Muscle layer of colon (tissue), 2 donors: ENCODE measurements at regions not wholly inside any gene's neighbourhood (a gene's known extent, or its start where the extent isn't known, plus 50 kb on each side); places are given as distances from the start of the nearest gene placed in this dataset.

ENCODE experiments used
- H3K27ac ChIP-seq: one replicate; pipeline ENCODE4 v1.7.0; 2013; ENCODE audit warnings: low read depth, mild to moderate bottlenecking, low read length, moderate library complexity
- H3K27me3 ChIP-seq, 2 donors: one replicate each; pipeline ENCODE4 v1.7.0; 2013; ENCODE audit warnings: low read length in 2 of 2, mild to moderate bottlenecking in 2 of 2; ENCODE audit not compliant: insufficient read depth in 2 of 2, control insufficient read depth in 1 of 2
- H3K36me3 ChIP-seq: one replicate; pipeline ENCODE4 v1.7.0; 2013; ENCODE audit warnings: mild to moderate bottlenecking, low read length; ENCODE audit not compliant: insufficient read depth
- H3K4me1 ChIP-seq: one replicate; pipeline ENCODE4 v1.7.0; 2013; ENCODE audit warnings: mild to moderate bottlenecking, low read length; ENCODE audit not compliant: insufficient read depth
- H3K4me3 ChIP-seq, 2 donors: one replicate each; pipeline ENCODE4 v1.7.0; 2013; ENCODE audit warnings: low read length in 2 of 2, low read depth in 1 of 2, mild to moderate bottlenecking in 1 of 2, moderate library complexity in 1 of 2
- H3K9ac ChIP-seq: one replicate; pipeline ENCODE4 v1.7.0; 2013; ENCODE audit warnings: low read length
- H3K9me3 ChIP-seq: one replicate; pipeline ENCODE4 v1.7.0; 2013; ENCODE audit warnings: mild to moderate bottlenecking, low read length
- donor health status: abdominal sarcoma.
- donor health status: Adenocarcinoma of cecum.

DNA sequence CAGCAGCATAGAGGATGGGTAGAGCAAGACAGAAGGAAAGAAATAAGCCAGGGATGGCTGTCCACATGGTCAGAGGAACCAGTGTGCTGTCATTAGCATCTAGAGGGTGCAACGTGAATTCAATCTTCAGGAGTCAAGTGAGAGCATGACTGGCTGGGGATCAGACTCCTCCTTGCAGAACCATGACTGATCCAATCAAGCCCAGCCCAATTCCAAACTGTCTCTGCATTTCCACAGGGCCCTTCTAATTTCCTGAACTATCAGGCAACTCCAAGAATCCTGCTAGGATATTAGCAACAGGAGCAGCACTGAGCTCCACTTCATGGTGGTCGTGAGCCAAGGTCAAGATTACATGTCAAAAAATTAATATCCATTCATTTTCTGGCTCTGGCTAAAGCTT is 166.8 kb upstream of the CAMK1G start:
- H3K4me3 ChIP-seq, result no peak overlapping the region
- H3K4me1 ChIP-seq, result peaks cover 9% of the 10 kb centered on the region
- H3K9ac ChIP-seq, result no peak overlapping the region
- no peaks in the 10 kb centered on the region for H3K36me3 ChIP-seq
- no peaks in the 10 kb centered on the region for H3K27me3 ChIP-seq
- H3K9me3 ChIP-seq, result no peaks in the 10 kb centered on the region
- H3K27ac ChIP-seq, result no peak overlapping the region

DNA sequence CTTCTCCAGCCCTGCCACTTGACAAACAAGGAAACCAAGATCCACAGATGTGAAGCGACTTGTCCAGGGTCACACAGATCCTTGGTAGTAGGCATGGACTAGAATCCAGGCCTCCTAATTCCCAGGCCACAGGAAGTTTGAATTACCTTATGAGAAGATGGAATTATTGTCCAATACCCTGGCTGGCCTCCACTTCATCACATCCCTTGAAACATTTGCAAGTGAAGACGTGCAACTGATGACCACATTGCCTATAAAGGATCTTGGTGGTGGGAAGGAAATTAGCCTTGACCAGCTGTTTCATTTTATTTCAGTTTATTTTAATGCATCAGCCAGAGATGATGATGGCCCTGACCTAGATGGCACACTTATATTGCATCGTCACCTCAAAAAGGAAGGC is 165.8 kb upstream of the CAMK1G start:
- no peaks in the 10 kb centered on the region for H3K36me3 ChIP-seq
- H3K9ac ChIP-seq, result no peak overlapping the region
- no peaks in the 10 kb centered on the region for H3K4me1 ChIP-seq
- H3K27ac ChIP-seq, result no peak overlapping the region
- no peak overlapping the region for H3K4me3 ChIP-seq
- H3K27me3 ChIP-seq, result no peaks in the 10 kb centered on the region
- no peaks in the 10 kb centered on the region for H3K9me3 ChIP-seq

DNA sequence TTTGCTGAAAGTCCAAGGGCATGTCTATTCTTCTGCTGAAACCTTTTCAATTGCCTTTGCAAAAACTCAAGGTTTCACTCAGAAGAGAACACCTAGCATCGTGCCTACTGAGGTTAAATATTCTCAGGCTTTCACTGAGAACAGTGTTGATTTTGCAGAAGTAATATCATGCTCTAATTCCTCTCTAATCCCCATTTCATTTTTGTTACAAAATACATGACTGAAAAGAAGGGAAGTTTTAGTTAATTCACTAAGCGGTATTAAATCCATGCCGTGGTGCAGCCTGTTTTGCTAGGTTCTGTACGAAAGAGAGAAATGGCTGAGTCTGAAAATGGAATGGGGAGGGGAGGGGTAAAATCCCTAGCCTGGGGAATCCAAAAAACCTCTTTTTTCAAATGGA is 163.2 kb upstream of the CAMK1G start:
- no peaks in the 10 kb centered on the region for H3K27me3 ChIP-seq
- no peak overlapping the region for H3K9ac ChIP-seq
- no peaks in the 10 kb centered on the region for H3K4me1 ChIP-seq
- H3K36me3 ChIP-seq, result no peaks in the 10 kb centered on the region
- H3K9me3 ChIP-seq, result no peaks in the 10 kb centered on the region
- no peak overlapping the region for H3K27ac ChIP-seq
- no peak overlapping the region for H3K4me3 ChIP-seq

DNA sequence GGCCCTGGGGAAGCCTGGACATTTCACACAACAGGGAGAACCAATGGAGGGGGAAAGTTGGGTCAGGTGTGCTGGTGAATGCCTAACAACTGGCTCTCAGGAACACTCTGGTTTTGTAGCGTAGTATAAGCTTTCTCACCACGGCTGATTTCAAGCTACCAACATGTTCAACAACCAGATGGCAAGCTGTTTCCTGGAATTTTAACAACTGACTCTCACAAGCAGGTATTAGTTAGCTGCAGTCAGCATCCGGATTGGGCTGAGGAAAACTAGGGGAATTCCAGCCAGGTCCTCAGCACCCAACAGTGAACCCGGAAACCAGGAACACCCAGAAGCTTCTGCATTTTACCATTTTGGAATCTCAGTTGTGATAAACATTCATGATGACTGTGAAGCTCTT is 162.3 kb upstream of the CAMK1G start:
- H3K9ac ChIP-seq, result no peak overlapping the region
- H3K4me1 ChIP-seq, result no peaks in the 10 kb centered on the region
- no peaks in the 10 kb centered on the region for H3K9me3 ChIP-seq
- H3K36me3 ChIP-seq, result no peaks in the 10 kb centered on the region
- no peak overlapping the region for H3K27ac ChIP-seq
- no peaks in the 10 kb centered on the region for H3K27me3 ChIP-seq
- no peak overlapping the region for H3K4me3 ChIP-seq

DNA sequence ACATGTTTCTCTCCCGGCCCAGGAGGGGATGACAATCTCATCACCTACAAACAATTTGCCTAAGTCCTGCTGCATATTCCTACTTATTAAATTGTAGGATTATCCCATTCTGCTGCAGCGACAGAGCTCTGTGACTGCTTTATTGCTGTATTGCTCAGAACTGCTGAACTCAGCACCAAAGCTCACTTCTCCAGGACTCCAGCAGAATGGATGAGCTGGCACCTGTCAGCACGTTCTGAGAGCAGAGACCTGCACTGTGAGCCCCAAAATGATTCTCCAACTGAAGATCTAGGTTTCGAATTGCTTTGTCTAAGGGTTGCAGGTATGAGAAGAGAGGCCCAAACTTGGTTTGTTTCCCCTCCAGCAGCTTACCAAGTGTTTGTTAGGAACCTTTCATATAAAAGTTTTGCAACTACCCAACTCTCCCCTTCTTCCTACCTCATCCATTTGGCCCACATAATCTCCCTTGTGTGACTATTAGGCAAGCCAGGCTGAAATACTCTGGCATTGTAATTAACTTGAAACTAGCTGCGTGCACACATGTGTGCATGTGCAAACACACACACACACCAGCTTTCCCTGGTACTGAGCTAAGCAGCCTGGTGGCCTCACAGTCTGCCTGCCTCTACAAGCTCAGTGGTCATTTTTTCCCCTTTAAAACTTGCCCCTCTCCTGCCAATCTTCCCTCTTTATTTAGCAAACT is 161.4 kb upstream of the CAMK1G start:
- Histone ChIP-seq H3K9ac (no peak overlapping the region), H3K4me3 (no peak overlapping the region), H3K4me1 (no peaks in the 10 kb centered on the region), H3K27me3 (no peaks in the 10 kb centered on the region), H3K27ac (no peak overlapping the region), H3K9me3 (no peaks in the 10 kb centered on the region), H3K36me3 (no peaks in the 10 kb centered on the region)

DNA sequence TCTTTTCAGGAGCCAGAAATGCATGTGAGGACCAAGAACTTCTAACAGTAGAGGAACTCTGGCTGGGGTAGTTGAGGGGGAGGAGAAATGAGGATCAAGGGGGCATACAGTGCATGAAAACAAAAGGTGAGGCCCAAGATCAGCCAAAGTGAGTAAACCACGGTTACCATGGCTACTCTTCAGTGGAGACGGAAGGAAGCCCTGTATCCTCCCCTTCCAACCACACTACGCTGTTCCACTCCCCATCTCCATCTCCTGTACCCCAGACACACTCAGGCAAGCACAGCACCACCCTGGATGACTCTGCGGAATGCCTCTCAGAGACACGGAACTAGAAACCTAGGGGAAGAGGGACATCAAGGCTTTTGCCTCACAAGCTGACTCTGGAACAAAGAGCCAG is 157.6 kb upstream of the CAMK1G start:
- H3K27ac ChIP-seq, result no peak overlapping the region
- no peaks in the 10 kb centered on the region for H3K4me1 ChIP-seq

DNA sequence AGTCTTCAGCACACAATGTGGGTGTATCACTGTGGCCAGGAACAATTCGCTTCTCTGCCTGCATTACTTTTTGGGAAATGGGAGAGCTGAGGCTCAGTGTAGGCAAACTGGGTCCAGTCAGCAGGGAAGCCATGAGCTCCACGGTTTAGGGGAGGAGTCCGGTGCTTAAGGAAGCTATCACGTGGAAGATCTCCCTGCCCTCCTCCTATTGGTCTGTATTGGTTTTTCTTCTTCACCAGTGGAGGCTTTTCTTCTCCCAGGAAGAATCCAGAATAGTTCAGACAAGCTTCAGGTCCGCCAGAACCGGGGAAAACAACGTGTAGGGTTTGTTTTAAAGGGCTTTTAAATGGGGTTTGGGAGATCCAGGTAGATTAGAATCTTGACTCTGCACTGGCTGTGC is 156.2 kb upstream of the CAMK1G start:
- no peak overlapping the region for H3K4me3 ChIP-seq

More for the DNA sequence above, 157.6 kb upstream of the CAMK1G start:
- Histone ChIP-seq H3K9ac (no peak overlapping the region), H3K4me3 (no peak overlapping the region), H3K27me3 (no peaks in the 10 kb centered on the region), H3K9me3 (no peaks in the 10 kb centered on the region), H3K36me3 (no peaks in the 10 kb centered on the region)

DNA sequence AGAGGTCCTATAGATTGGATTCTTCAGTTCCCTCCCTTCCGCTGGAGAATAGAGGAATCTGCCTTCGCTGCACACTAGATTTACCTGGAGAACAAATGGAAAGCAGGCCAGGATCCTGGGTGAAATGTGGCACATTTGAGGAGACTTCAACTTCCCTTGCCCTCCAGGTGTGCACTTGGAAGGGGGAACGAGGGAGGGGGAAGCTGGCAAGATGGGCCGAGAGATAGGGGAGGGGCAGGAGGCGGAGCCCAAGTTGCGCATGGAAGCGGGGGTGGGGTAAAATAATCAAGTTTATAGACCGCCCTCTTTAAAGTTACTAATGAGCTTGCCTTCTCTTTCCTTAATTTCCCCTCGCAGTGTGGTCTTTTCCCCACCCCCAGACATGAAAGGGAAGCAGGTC is 155.7 kb upstream of the CAMK1G start:
- H3K27ac ChIP-seq, result no peak overlapping the region
- no peaks in the 10 kb centered on the region for H3K9me3 ChIP-seq
- H3K4me3 ChIP-seq, result no peak overlapping the region
- no peak overlapping the region for H3K9ac ChIP-seq
- H3K4me1 ChIP-seq, result no peaks in the 10 kb centered on the region
- no peaks in the 10 kb centered on the region for H3K36me3 ChIP-seq
- H3K27me3 ChIP-seq, result no peaks in the 10 kb centered on the region

More for the DNA sequence above, 156.2 kb upstream of the CAMK1G start:
- H3K36me3 ChIP-seq, result no peaks in the 10 kb centered on the region
- no peaks in the 10 kb centered on the region for H3K27me3 ChIP-seq
- H3K9me3 ChIP-seq, result no peaks in the 10 kb centered on the region
- H3K4me1 ChIP-seq, result no peaks in the 10 kb centered on the region
- no peak overlapping the region for H3K27ac ChIP-seq
- no peak overlapping the region for H3K9ac ChIP-seq

DNA sequence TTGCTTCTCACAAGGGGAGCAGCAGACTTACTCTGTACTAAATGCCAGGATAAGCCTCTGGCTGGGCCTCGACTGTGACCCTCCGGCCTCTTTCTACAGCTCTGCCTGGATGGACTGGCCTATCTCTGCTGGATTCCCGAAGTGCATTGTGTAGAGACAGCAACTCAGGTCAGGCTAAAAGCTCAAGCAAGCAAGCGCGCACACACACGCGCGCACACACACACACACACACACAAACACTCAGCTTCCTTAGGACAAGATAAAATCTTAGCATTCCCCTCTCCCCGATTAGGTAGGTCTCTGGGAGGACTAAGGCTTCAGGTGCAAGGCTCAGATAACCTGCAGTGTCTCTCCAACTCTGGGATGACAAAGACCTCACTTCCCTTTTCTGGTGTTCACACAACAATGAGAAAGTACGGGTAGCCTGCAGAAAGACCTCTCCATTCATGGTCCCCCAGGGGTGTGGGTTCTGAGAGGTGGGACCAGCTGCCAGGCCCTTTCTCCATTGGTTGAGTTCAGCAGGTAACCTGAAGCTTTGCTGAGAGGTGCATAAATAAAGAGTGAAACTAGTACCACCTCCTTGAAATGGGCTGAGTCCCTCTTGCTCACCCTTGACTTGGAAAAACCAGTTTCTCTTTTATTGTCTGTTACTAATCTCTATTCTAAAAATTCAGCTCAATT is 155.1 kb upstream of the CAMK1G start:
- Histone ChIP-seq H3K4me1 (no peaks in the 10 kb centered on the region), H3K9ac (no peak overlapping the region), H3K4me3 (no peak overlapping the region), H3K36me3 (no peaks in the 10 kb centered on the region), H3K9me3 (no peaks in the 10 kb centered on the region), H3K27ac (no peak overlapping the region), H3K27me3 (no peaks in the 10 kb centered on the region)

DNA sequence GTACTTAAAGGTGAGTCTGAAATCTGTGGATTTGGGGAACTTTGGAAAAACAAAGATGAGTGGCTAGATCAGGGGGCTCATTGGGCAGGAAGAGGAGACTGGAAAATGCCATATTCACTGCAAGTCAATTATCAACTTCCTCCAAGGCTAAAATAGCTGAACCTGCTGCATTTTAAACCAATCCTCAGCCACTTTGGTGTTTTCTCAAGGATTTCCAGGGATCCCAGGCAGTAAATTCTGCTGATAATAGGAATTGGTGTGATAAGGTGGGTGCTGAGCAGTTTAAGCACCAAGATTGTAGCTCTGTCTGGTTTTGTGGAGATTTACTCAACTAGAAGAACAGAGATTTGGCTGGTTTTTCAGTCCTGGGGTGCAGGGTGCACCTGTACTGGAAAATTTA is 153.9 kb upstream of the CAMK1G start:
- Histone ChIP-seq H3K4me1 (no peaks in the 10 kb centered on the region), H3K4me3 (no peak overlapping the region), H3K27me3 (no peaks in the 10 kb centered on the region), H3K27ac (no peak overlapping the region), H3K9me3 (no peaks in the 10 kb centered on the region), H3K36me3 (no peaks in the 10 kb centered on the region), H3K9ac (no peak overlapping the region)

DNA sequence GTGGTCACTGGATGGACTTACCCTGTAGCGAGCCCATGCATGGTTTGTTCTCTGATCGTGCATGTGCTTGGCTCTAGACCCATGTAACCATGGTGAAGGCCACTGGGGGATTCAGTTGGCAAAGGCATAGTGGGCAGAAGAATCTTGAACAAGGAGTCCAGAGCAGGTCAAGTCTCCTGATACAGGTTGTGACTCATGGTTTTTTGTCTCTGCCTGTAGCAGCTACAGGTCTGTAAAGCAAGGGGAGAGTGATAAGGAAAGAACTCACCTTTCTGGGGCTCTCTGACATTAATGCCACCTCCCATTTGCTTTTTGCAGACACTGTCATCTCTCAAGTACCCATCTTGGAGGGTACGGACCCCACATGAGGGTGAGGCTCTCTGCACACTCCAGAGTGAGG is 153.4 kb upstream of the CAMK1G start:
- H3K4me3 ChIP-seq, result no peak overlapping the region
- no peaks in the 10 kb centered on the region for H3K9me3 ChIP-seq
- no peak overlapping the region for H3K27ac ChIP-seq
- H3K9ac ChIP-seq, result no peak overlapping the region
- no peaks in the 10 kb centered on the region for H3K4me1 ChIP-seq
- H3K36me3 ChIP-seq, result no peaks in the 10 kb centered on the region
- no peaks in the 10 kb centered on the region for H3K27me3 ChIP-seq

DNA sequence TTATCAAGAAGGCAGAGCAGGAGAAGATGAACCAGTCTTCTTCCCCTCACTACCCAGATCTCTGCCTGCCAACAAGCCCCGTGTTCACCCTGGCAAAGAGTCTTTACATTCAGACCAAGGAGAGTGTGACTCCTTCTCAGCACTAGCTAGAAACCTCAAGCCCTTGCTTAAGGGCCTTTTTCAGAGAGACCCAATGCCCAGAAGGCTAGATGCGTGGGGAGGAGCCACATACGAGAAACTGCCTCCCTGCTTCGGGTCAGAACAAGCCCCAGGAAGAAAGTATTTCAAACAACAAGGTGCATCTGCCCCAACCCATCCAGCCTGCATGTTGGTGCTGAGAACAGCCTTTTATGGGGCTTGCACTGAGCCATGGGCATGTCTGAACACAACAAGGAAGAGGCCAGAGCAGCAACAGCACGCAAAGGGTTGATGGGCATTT is 152.7 kb upstream of the CAMK1G start:
- H3K36me3 ChIP-seq, result no peaks in the 10 kb centered on the region
- no peak overlapping the region for H3K4me3 ChIP-seq
- H3K27me3 ChIP-seq, result no peaks in the 10 kb centered on the region
- H3K27ac ChIP-seq, result no peak overlapping the region
- H3K9ac ChIP-seq, result no peak overlapping the region
- H3K4me1 ChIP-seq, result no peaks in the 10 kb centered on the region
- H3K9me3 ChIP-seq, result no peaks in the 10 kb centered on the region
